GM19395 (cell line): ENCODE measurements at regions not wholly inside any gene's neighbourhood (a gene's known extent, or its start where the extent isn't known, plus 50 kb on each side); places are given as distances from the start of the nearest gene placed in this dataset.
"Not testable (repeated sequence)": the region's sequence is repeated elsewhere in the genome, so short reads cannot be mapped to it uniquely, and the experiment has no call there.

ENCODE experiments used
- ATAC-seq: cut with Tn5 transposase; IDR thresholded peaks from one replicate; pipeline ENCODE4 v1.9.1; 2021; ENCODE audit warnings: mild to moderate bottlenecking, moderate library complexity; ENCODE audit not compliant: unreplicated experiment

DNA sequence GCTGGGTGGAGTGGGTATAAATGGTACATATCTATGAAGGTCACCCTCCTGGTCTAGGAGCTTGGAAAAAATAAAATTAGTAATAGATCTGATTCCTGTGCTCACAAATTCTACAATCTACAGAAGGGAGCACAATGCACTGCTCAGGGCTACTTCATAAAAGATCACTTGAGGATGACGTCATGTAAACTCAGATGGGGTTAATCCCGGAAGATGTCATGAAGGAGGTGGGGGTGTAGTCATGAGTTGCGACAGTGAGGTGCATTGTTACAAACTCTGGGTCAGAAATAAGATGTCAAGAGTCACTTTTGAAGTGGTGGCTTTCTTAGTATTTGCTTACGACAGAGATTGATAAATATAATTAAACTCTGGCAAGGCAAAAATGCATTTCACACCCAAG lies 68.2 kb downstream of the LHX9 start:
- no peak for ATAC-seq

- no peak for ATAC-seq
These were observed 69.6 kb downstream of the LHX9 start for GRCh38 chr1:197986817-197987216.

GRCh38 chr1:197987294-197987693 lies 70.1 kb downstream of the LHX9 start:
- ATAC-seq = no peak

- not testable (repeated sequence) for ATAC-seq
These were observed 71.4 kb downstream of the LHX9 start for GRCh38 chr1:197988581-197988980.

GRCh38 chr1:197989058-197989457 lies 71.9 kb downstream of the LHX9 start:
- ATAC-seq = no peak

DNA sequence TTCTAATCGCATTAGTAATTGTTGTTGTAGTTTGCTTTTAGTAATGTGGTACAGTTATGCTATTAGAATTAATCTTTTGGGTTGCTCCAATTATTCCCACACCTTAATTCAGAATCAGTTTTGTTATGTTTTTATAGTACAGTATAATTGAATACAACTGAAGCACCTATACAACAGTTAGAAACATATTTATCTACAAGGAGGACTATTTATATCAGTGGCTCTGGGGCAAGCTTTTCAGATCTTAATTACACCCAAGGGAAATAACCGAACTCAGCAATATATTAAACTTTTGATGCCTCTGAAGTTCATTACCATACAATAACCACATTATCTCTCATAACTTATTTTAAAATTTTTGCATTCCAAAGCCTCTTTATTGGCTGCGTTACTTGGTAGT lies 74.4 kb downstream of the LHX9 start:
- ATAC-seq = no peak

DNA sequence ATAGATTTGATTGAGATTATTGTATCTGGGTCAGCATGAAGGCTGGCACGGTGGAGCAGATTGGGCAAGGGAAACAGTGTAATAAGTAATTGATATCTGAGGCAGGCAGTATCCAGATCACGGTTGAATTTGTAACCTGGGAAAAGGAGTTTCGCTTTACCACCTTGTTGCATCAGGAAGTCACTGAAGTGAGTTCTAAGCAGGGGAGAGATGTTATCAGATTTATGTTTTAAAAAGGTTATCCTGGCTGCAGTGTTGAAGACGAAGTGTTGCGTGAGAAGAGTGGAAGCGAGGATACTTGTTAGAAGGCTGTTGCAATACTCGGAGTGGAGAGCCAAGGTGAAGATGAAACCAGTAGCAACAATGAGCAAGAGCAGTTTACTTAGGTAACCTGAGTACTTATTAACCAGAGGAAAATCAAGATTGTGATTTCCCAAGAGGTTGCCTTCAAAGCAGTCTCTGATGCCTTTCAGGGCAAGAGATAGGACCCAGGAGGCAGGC lies 77.8 kb downstream of the LHX9 start:
- ATAC-seq = no peak

- no peak for ATAC-seq
These were observed 78.5 kb downstream of the LHX9 start for GRCh38 chr1:197995408-197996258.

GRCh38 chr1:197996259-197996512 lies 79.0 kb downstream of the LHX9 start:
- ATAC-seq = not testable (repeated sequence)

DNA sequence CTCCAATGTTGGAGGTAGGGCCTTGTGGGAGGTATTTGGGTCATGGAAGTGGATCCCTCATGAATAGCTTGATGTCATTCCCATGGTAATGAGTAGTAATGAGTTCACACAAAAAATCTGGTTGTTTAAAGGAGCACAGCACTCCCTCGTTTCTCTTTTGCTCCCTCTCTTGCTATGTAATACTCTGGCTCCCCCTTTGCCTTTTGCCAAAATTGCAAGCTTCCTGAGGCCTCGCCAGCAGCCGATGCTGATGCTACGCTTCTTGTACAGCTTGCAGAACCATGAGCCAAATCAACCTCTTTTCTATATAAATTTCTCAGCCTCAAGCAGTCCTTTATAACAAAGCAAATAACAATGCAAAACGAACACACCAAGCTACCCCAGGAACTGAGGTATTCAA lies 80.9 kb downstream of the LHX9 start:
- no peak for ATAC-seq

DNA sequence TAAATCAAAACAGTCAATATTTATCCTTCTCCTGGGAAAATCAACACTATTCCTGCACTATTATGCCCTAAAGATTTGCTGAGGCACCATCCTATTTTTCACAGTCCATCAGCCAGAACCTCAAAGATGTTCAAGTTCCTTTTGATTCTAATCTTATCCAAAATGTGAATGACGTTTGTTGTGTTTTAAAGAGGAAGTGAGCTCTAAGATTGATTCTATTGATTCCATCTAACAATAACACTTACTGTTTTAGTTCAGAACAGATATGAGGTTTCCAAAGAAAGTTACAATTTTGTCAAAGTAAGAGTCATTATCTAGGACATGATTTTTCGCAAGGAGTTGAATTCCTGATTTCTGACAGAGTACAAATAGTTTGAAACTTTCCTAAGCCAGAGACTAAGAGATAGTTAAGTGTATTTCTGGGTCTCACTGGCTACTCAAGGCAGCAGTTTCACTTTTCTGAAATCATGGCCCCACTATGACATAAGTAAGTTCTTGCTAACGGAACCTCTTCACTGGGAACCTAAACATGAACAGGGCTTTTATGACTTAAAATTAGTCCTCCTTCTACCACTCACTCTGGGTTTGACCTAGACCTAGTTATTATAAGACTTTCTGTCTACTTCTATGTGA lies 84.7 kb downstream of the LHX9 start:
- ATAC-seq = no peak

GRCh38 chr1:198003468-198003867 lies 86.3 kb downstream of the LHX9 start:
- ATAC-seq = no peak

DNA sequence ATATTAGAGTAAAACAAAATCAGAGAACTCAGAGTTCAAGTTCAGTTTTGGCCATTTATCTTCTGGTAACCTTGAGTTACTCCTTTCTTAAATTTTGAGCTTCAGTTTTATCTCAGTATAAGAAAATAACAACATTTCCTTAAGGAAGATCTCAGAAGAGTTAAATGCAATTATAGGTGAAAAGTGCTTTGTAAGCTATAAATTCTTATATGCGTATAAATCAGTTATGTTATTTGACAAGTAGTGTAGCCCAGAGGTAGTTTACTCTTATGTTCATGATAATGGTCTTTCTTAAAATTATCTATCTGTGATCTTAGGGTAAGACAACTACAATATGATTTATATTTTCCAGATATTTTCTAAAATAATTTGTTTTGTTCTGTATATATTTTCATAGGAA lies 89.8 kb downstream of the LHX9 start:
- ATAC-seq = no peak

DNA sequence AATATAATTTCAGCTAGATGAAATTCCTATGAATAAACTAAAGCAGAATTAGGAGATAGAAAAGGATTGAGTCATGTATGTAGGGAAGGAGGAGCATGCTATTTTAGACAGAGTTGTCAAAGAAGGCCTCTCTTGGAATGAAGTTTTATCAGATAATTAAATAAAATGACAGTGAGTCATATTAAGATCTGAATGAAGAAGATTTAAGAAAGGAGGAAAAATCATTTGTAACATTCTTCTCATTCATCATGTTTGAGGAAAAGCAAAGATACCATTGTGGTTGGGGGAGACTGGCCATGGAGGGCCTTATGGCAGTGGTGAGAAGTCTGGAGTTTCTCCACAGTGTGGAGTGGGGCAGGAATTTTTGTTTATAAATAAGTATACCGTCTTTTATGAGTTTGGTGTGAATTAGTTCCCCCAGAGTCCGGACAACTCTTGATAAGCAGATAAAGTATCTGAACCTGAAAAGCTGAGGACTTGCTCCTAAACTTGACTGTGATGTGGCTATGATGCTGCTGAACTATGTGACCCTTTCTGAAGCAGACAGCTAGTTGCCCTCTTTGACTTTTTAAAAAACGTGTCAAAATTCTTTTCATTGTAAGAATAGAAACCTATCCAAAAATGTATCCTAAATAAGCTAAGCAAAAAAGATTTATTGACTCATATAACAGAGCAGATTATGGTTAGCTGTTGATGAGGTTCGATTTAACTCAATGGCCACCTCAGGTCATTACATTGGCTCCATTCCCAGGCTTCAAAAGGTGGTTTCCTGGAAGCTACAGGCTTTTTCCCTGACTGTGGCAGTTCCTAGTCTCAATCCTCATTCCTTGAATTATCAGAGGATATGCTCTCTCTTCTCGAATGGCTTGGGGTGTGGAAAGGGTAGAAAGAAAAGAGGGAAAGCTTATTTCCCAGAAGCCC lies 90.8 kb downstream of the LHX9 start:
- ATAC-seq = no peak

- ATAC-seq = no peak
These were observed 97.2 kb downstream of the LHX9 start for GRCh38 chr1:198014355-198014754.

GRCh38 chr1:198015309-198015708 lies 98.1 kb downstream of the LHX9 start:
- ATAC-seq = no peak

- ATAC-seq = no peak
These were observed 101.4 kb downstream of the LHX9 start for GRCh38 chr1:198018529-198018928.

DNA sequence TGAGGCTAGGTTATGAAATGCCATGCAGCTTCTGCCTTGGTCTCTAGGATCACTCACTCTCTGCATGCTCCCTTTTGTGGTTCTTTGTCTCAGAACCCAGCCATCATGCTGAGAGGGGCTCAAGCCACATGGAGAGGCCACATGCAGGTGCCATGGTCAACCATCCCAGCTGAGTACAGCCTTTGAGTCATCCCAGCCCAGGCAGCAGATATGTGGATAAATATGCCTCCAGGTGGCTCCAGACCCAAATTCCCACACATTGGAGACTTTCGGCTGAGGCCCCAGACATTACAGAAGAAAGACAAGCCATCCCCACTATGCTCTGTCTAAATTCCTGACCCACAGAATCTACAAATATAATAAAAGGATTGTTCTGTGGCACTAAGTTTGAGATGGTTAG lies 102.0 kb downstream of the LHX9 start:
- no peak for ATAC-seq

GRCh38 chr1:198024336-198024735 lies 107.2 kb downstream of the LHX9 start:
- no peak for ATAC-seq

DNA sequence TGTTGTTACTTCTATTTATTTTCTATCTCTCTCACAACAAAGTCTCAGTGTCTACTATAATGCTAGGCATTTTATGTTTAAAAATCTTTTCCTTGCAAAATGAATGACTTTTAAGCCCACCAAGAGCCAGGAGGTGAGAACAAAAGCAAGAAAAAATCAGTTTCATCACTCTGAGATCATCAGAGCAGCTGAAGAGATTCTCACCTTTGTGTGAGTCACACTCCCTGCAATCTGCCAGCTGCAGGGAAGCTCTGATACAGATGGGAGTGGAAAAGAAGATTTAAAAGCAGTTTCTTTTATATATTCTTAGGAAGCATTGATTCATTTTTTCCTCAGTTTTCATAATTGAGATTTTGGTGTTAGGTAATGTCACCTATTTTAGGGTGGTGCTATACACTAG lies 107.6 kb downstream of the LHX9 start:
- no peak for ATAC-seq

DNA sequence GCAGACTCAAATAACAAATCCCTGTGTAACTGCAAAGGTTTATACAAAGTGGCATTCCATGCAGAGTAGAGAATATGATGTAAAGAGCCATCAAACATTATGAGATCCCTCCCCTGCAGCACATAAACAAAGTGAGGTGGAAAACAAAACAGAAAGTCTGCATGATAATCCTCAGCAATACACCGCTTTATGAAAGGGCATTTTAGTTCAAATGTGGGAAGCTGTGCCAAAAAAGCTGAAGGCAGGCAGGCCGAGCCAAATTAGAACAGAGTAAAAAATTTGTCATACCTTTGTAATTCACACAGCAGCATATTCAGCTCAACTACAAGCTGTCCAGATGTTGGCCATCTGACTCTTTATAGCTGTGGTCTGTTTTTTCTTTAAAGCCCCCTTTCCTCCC lies 113.5 kb downstream of the LHX9 start:
- ATAC-seq = no peak

DNA sequence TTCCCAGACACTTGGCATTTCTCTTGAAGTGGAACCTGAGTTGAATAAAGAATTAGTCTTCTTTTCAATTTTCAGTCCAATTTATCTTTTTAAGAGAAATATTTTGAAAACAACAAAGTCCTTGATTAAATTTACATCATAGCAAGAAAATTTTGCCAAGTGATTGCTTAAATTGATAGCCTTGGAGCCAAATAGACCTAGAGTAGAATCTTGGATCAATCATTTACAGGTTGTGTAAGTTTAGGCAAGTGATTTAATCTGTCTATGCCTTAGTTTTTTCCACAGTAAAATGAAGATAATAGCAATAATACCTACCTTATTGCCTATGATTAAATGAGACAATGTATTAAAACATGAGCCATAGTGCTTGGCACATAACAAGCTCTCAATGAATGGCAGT lies 113.9 kb downstream of the LHX9 start:
- no peak for ATAC-seq
